ENCODE measurements at regions not wholly inside any gene's neighbourhood (a gene's known extent, or its start where the extent isn't known, plus 50 kb on each side); places are given as distances from the start of the nearest gene placed in this dataset.

- H3K27ac Mint-ChIP-seq: no peak overlapping the region
These were observed 71.2 kb upstream of the INSIG1 start for GRCh38 chr7:155226261-155227003.

GRCh38 chr7:155227004-155227787 lies 70.5 kb upstream of the INSIG1 start:
- no peaks in the 10 kb centered on the region for H3K36me3 Mint-ChIP-seq (ENCODE audit: insufficient read depth in 2 of 2)
- no peak overlapping the region for H3K27ac Mint-ChIP-seq
- no peak overlapping the region for H3K4me3 Mint-ChIP-seq
- no peaks in the 10 kb centered on the region for H3K9me3 Mint-ChIP-seq
- no peak for DNase-seq
- no peak for ATAC-seq (replicated peaks in 1 of 2)
- H3K27me3 Mint-ChIP-seq (ENCODE audit: low read depth): peaks cover 7% of the 10 kb centered on the region
- H3K4me1 Mint-ChIP-seq (ENCODE audit: low read depth): peaks cover 5% of the 10 kb centered on the region

More at GRCh38 chr7:155226261-155227003, 71.2 kb upstream of the INSIG1 start:
- Mint-ChIP-seq H3K9me3 (no peaks in the 10 kb centered on the region), H3K4me1 (ENCODE audit: low read depth) (peaks cover 8% of the 10 kb centered on the region), H3K4me3 (no peak overlapping the region), H3K27me3 (ENCODE audit: low read depth) (peaks cover 7% of the 10 kb centered on the region), H3K36me3 (ENCODE audit: insufficient read depth in 2 of 2) (no peaks in the 10 kb centered on the region)
- no peak for ATAC-seq (replicated peaks in 1 of 2)
- DNase-seq: no peak

DNA sequence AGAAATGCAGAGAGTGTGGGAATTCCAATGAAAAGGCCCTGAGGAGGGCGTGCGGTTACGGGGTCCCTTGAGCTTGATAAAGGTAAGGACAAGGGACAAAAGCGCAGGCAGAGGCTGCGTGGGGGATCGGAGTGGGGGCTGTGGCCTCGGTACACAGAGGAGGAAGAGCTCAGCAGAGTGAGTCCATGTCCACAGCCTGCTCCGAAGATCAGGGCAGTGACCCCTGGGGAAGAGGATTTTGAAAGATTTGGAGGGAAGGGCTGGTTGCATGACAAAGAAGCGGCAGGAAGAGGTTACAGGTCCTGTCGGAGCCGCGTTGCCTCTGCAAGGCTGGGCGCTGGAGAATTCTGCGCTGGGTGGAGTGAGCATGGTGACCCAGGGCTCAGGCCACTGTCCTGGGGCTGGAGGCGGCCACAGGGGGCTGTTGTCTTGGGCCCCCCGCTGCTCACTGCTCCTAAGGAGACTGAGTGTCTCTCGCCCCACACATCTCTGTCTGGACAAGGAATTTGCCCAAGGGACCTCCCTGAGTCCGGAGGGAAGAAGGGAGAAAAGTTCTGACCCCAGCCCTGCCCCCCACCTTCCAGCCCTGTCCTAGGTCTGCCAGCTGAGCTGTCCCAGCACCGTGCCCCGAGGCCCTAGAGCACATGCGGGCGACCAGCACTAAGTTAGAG lies 69.8 kb upstream of the INSIG1 start:
- no peak overlapping the region for H3K27ac Mint-ChIP-seq
- no peak overlapping the region for H3K4me3 Mint-ChIP-seq
- peaks cover 7% of the 10 kb centered on the region for H3K27me3 Mint-ChIP-seq (ENCODE audit: low read depth)

DNA sequence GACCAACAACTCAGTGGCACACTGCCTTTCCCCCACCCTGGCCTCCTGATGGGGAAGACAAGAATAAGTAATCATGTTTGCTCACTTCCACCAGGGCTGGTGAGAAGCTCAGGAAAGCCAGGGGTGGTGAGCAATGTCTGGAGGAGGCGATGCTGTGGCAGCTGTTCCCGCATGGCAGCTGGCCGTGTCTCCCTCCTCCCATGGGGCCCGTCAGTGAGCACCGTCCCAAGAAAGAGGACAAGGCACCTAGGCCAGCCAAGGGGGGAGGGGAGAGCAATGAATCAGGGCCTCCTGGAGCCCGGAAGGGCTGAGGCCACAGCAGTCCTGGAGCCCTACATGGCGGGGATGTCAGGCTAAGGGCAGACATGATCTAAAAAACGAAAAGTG lies 69.2 kb upstream of the INSIG1 start:
- Mint-ChIP-seq H3K27ac (no peak overlapping the region), H3K4me3 (no peak overlapping the region), H3K4me1 (ENCODE audit: low read depth) (no peaks in the 10 kb centered on the region), H3K27me3 (ENCODE audit: low read depth) (peaks cover 7% of the 10 kb centered on the region), H3K36me3 (ENCODE audit: insufficient read depth in 2 of 2) (no peaks in the 10 kb centered on the region), H3K9me3 (no peaks in the 10 kb centered on the region)
- DNase-seq: no peak
- ATAC-seq (replicated peaks in 1 of 2): no peak

More for the DNA sequence above, 69.8 kb upstream of the INSIG1 start:
- Mint-ChIP-seq H3K9me3 (no peaks in the 10 kb centered on the region), H3K4me1 (ENCODE audit: low read depth) (no peaks in the 10 kb centered on the region), H3K36me3 (ENCODE audit: insufficient read depth in 2 of 2) (no peaks in the 10 kb centered on the region)
- ATAC-seq (replicated peaks in 1 of 2) (no peak), DNase-seq (no peak)

DNA sequence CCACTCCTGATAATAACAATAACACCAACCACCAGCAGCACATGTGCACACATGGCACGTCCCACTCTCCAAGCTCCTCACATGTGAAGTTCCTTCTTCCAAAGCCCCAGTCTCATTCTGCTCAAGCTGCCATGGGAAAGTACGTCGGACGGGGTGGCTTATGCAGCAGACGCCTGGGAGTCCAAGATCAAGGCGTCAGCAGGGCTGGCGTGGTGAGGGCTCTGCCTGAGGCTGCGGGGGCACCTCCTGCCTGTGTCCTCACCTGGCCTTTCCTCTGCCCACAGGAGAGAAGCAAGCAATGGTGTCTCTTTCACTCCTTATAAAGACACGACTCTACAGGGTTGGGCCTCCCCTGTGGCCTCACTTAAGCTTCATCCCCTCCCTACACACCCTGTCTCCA lies 68.8 kb upstream of the INSIG1 start:
- ATAC-seq (replicated peaks in 1 of 2) (no peak), DNase-seq (no peak)
- Mint-ChIP-seq H3K4me1 (ENCODE audit: low read depth) (no peaks in the 10 kb centered on the region), H3K9me3 (no peaks in the 10 kb centered on the region), H3K4me3 (no peak overlapping the region), H3K27me3 (ENCODE audit: low read depth) (peaks cover 7% of the 10 kb centered on the region), H3K36me3 (ENCODE audit: insufficient read depth in 2 of 2) (no peaks in the 10 kb centered on the region), H3K27ac (no peak overlapping the region)

GRCh38 chr7:155229548-155230168 lies 68.0 kb upstream of the INSIG1 start:
- Mint-ChIP-seq H3K36me3 (ENCODE audit: insufficient read depth in 2 of 2) (no peaks in the 10 kb centered on the region), H3K4me1 (ENCODE audit: low read depth) (no peaks in the 10 kb centered on the region), H3K27ac (peak overlapping the region; percentile 3), H3K9me3 (no peaks in the 10 kb centered on the region), H3K4me3 (no peak overlapping the region), H3K27me3 (ENCODE audit: low read depth) (peaks cover 7% of the 10 kb centered on the region)
- ATAC-seq (replicated peaks in 1 of 2) (no peak), DNase-seq (no peak)

DNA sequence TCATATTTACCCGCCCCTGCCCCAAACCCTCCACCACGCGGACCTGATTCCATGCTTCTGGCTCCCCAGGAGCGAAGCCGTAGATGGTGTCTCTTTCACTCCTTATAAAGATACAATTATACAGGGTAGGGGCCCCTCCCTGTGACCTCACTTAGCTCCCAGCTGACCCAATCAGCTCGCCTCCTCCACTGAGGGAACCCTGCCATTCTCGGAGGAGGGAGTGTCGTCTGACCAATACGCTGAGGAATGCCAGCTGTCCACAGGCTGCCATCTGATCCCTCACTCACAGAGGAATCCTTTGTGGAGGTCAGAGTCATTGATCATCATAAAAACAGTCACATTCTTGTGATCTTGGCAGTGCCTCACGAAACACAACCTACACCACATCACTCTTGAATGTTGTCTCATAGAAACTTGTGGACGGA lies 67.5 kb upstream of the INSIG1 start:
- no peak overlapping the region for H3K27ac Mint-ChIP-seq
- peaks cover 7% of the 10 kb centered on the region for H3K27me3 Mint-ChIP-seq (ENCODE audit: low read depth)
- DNase-seq (no peak), ATAC-seq (replicated peaks in 1 of 2) (no peak)
- no peaks in the 10 kb centered on the region for H3K4me1 Mint-ChIP-seq (ENCODE audit: low read depth)
- H3K9me3 Mint-ChIP-seq: no peaks in the 10 kb centered on the region
- H3K4me3 Mint-ChIP-seq: no peak overlapping the region
- H3K36me3 Mint-ChIP-seq (ENCODE audit: insufficient read depth in 2 of 2): no peaks in the 10 kb centered on the region

DNA sequence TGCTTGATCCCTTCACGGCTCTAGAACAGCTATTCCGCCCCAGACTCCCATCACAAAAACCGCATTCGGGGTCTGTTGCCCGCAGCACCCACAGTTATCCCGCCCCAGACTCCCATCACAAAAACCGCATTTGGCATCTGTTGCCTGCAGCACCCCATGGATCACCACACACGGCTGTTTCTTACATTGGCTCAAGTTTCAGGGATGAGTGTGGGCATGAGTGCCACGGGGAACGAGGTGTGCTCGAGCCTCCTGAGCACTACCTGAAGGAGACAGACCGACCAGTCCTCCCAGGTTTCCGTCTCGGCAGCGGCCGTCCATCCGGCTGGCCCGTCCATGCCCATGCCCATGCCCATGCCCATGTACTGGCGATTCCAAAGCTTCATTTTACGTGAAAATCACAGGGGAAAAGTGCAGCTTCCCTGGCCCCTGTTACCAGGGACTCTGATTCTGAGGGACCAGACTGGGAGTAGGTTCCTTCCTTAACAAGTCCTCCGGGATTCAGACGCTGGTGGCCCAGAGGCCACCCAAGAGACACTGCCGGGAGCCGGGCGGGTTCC lies 66.4 kb upstream of the INSIG1 start:
- ATAC-seq (replicated peaks in 1 of 2) (no peak), DNase-seq (no peak)
- no peak overlapping the region for H3K27ac Mint-ChIP-seq
- H3K4me3 Mint-ChIP-seq: no peak overlapping the region
- H3K27me3 Mint-ChIP-seq (ENCODE audit: low read depth): no peaks in the 10 kb centered on the region
- H3K36me3 Mint-ChIP-seq (ENCODE audit: insufficient read depth in 2 of 2): no peaks in the 10 kb centered on the region
- H3K4me1 Mint-ChIP-seq (ENCODE audit: low read depth): no peaks in the 10 kb centered on the region
- no peaks in the 10 kb centered on the region for H3K9me3 Mint-ChIP-seq

- Mint-ChIP-seq H3K4me1 (ENCODE audit: low read depth) (no peaks in the 10 kb centered on the region), H3K9me3 (no peaks in the 10 kb centered on the region), H3K27ac (no peak overlapping the region), H3K27me3 (ENCODE audit: low read depth) (peaks cover 1% of the 10 kb centered on the region), H3K4me3 (no peak overlapping the region), H3K36me3 (ENCODE audit: insufficient read depth in 2 of 2) (no peaks in the 10 kb centered on the region)
- ATAC-seq (replicated peaks in 1 of 2): no peak
- DNase-seq: no peak
These were observed 65.7 kb upstream of the INSIG1 start for GRCh38 chr7:155231941-155232340.

DNA sequence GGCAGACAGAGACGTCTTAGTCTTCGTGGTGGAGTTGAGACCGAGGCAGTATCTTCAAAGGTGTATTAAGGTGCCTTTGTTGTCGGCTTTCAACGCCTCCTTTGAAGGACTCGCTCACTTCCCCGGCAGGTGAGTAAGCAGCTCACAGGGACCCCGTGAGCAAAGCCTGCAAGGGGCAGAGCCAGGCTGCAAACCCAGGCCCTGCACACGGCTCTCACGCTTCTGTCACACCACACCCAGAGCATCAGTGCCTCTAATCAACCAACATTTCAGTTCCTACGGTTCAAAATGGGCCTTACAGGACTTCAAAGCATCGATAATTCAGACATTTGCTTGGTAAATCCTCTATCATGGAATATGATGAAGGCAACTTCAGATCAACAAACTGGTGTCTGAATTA lies 64.8 kb upstream of the INSIG1 start:
- peaks cover 6% of the 10 kb centered on the region for H3K27me3 Mint-ChIP-seq (ENCODE audit: low read depth)
- DNase-seq (no peak), ATAC-seq (replicated peaks in 1 of 2) (no peak)
- no peak overlapping the region for H3K4me3 Mint-ChIP-seq
- H3K36me3 Mint-ChIP-seq (ENCODE audit: insufficient read depth in 2 of 2): no peaks in the 10 kb centered on the region
- no peak overlapping the region for H3K27ac Mint-ChIP-seq
- no peaks in the 10 kb centered on the region for H3K4me1 Mint-ChIP-seq (ENCODE audit: low read depth)
- H3K9me3 Mint-ChIP-seq: no peaks in the 10 kb centered on the region

DNA sequence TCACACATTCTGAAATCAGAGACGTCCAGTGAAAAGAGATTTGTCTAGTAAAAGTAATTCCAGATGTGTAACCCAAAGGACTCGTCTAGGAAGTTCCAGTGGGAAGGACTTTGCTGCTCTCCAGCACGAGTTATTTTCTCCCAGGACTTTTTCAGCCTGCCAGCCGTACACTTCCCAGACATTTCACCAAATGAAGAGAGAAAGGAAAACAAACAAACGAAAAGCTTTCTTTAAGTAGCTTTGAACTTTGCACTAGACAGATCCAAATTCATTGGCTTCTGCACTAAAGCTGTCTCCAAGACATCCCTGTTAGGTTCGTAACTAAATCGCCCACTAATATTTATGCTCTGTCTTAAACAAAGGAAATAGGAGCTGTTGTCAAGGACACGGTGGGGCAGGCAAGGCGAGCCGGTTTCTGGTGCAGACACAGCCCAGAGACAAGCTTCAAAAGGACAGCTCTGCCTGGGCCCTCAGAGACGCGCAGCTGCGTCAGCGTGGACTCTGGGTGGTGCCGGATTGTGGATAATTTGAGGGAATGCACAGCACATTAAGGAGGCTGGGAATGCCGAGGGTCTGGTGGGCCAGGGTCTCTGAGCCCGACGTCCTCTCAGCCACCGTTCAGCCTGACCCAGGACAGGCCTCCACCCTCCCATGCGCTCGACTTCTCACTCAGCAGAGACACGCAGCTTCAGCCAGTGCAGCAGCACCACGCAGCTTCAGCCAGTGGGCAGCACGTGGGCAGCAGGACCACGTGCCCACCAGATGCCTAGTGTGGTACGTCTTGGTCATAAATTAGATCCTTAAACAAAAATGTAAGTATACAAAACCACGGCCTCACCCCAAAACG lies 64.1 kb upstream of the INSIG1 start:
- H3K9me3 Mint-ChIP-seq: no peaks in the 10 kb centered on the region
- no peak for DNase-seq
- H3K27me3 Mint-ChIP-seq (ENCODE audit: low read depth): peaks cover 6% of the 10 kb centered on the region
- no peaks in the 10 kb centered on the region for H3K4me1 Mint-ChIP-seq (ENCODE audit: low read depth)
- H3K36me3 Mint-ChIP-seq (ENCODE audit: insufficient read depth in 2 of 2): no peaks in the 10 kb centered on the region
- no peak overlapping the region for H3K27ac Mint-ChIP-seq
- no peak for ATAC-seq (replicated peaks in 1 of 2)
- no peak overlapping the region for H3K4me3 Mint-ChIP-seq

DNA sequence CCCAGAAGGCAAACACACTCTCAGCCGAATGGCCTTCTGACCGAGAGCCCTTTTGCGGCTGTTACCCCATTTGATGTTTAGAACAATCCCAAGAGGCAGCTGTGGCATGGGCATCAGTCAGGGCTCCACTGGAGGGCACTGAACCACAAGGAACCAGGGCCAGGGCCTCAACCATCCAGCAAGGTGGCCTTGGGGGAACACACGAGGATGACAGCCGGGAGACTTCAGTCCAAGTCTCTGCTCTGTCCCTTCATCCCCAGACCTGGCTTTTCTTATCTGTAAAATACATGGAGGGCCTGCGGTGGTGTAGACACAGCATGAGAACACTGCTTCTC lies 63.6 kb upstream of the INSIG1 start:
- H3K36me3 Mint-ChIP-seq (ENCODE audit: insufficient read depth in 2 of 2): no peaks in the 10 kb centered on the region
- H3K27me3 Mint-ChIP-seq (ENCODE audit: low read depth): peaks cover 12% of the 10 kb centered on the region
- ATAC-seq (replicated peaks in 1 of 2): peak in 1 of 2 donors; percentile 32
- H3K27ac Mint-ChIP-seq: no peak overlapping the region
- no peak overlapping the region for H3K4me3 Mint-ChIP-seq
- DNase-seq: no peak
- H3K4me1 Mint-ChIP-seq (ENCODE audit: low read depth): no peaks in the 10 kb centered on the region
- no peaks in the 10 kb centered on the region for H3K9me3 Mint-ChIP-seq

Data from activated T-cell treated with anti-CD3 and anti-CD28 coated beads, Interleukin-2, amount 50 U/mL, for 72 hours (primary cell).